Skeletal muscle tissue (tissue), 4 donors: ENCODE measurements at regions not wholly inside any gene's neighbourhood (a gene's known extent, or its start where the extent isn't known, plus 50 kb on each side); places are given as distances from the start of the nearest gene placed in this dataset. TPM values are rescaled to one million over a fixed set of nuclear protein-coding genes. Genes with fewer than 3 reads are reported as not detected.

Source experiments
- H3K27ac ChIP-seq: one replicate; pipeline ENCODE4 v1.7.0; 2013; ENCODE audit warnings: mild to moderate bottlenecking, low read depth, low read length, inconsistent platforms
- H3K27me3 ChIP-seq, 3 donors: one replicate each; pipeline ENCODE4 v1.7.0; 2013; ENCODE audit warnings: low read length in 3 of 3; ENCODE audit not compliant: control insufficient read depth in 3 of 3, insufficient read depth in 3 of 3
- H3K36me3 ChIP-seq, 3 donors: one replicate each; pipeline ENCODE4 v1.7.0; 2013; ENCODE audit warnings: low read length in 3 of 3; ENCODE audit not compliant: control insufficient read depth in 3 of 3, insufficient read depth in 3 of 3
- H3K4me1 ChIP-seq, 3 donors: one replicate each; pipeline ENCODE4 v1.7.0; 2013; ENCODE audit warnings: low read length in 3 of 3, mild to moderate bottlenecking in 3 of 3; ENCODE audit not compliant: control insufficient read depth in 3 of 3, insufficient read depth in 3 of 3
- H3K4me3 ChIP-seq, 3 donors: one replicate each; pipeline ENCODE4 v1.7.0; 2013; ENCODE audit warnings: low read length in 3 of 3
- H3K9ac ChIP-seq, 3 donors: one replicate each; pipeline ENCODE4 v1.7.0; 2013; ENCODE audit warnings: low read length in 3 of 3, mild to moderate bottlenecking in 3 of 3, moderate library complexity in 2 of 3, low read depth in 1 of 3
- H3K9me3 ChIP-seq, 3 donors: one replicate each; pipeline ENCODE4 v1.7.0; 2013; ENCODE audit warnings: low read length in 3 of 3; ENCODE audit not compliant: control insufficient read depth in 3 of 3
- small RNA-seq: library from RNA; depleted of rRNA; stranded (forward); fragments of <200 nt; gene quantifications from one replicate; pipeline ENCODE3, GENCODE V24; 2014
- donor health status: Osteomylitis.

GRCh38 chr5:88355490-88356050, 86.9 kb upstream of the TMEM161B start:
- no peak overlapping the region for H3K27ac ChIP-seq
- no peak overlapping the region for H3K4me3 ChIP-seq
- H3K27me3 ChIP-seq: no peaks in the 10 kb centered on the region
- H3K4me1 ChIP-seq: no peaks in the 10 kb centered on the region
- H3K9ac ChIP-seq: no peak overlapping the region
- H3K9me3 ChIP-seq: no peaks in the 10 kb centered on the region
- H3K36me3 ChIP-seq: no peaks in the 10 kb centered on the region

GRCh38 chr5:88325868-88326267, 57.2 kb upstream of the TMEM161B start:
- no peak overlapping the region for H3K9ac ChIP-seq
- H3K36me3 ChIP-seq: no peaks in the 10 kb centered on the region
- no peaks in the 10 kb centered on the region for H3K27me3 ChIP-seq
- H3K4me3 ChIP-seq: no peak overlapping the region
- H3K4me1 ChIP-seq: no peaks in the 10 kb centered on the region
- no peaks in the 10 kb centered on the region for H3K9me3 ChIP-seq
- no peak overlapping the region for H3K27ac ChIP-seq

GRCh38 chr5:88322785-88323184, 54.1 kb upstream of the TMEM161B start:
- no peak overlapping the region for H3K4me3 ChIP-seq
- H3K9me3 ChIP-seq: no peaks in the 10 kb centered on the region
- no peak overlapping the region for H3K9ac ChIP-seq
- no peaks in the 10 kb centered on the region for H3K4me1 ChIP-seq
- no peaks in the 10 kb centered on the region for H3K36me3 ChIP-seq
- no peaks in the 10 kb centered on the region for H3K27me3 ChIP-seq
- H3K27ac ChIP-seq: no peak overlapping the region

Small RNAs in the stretch of these regions (small RNA-seq; reads per million reads assigned to genes)
- gene RF00156: not detected
